DND-41 (cell line): ENCODE measurements at regions not wholly inside any gene's neighbourhood (a gene's known extent, or its start where the extent isn't known, plus 50 kb on each side); places are given as distances from the start of the nearest gene placed in this dataset.

Experiments
- ATAC-seq: fragments of 200-7000 bp; cut with Tn5 transposase; 3 replicates; pipeline ENCODE4 v1.9.1; 2021; ENCODE audit warnings: low read depth; ENCODE audit not compliant: insufficient read depth
- DNase-seq: peaks from one replicate; pipeline ENCODE4 v3.0.0-alpha.2; 2020
- H2AFZ ChIP-seq: 2 replicates; pipeline ENCODE4 v1.6.0; 2012; ENCODE audit warnings: low read depth, low read length
- H3K27ac ChIP-seq: 2 replicates; pipeline ENCODE4 v1.5.1; 2012; ENCODE audit warnings: low read length, inconsistent platforms
- H3K27me3 ChIP-seq: fragments of 200-600 bp; sonication (generic); 2 replicates; pipeline ENCODE4 v1.6.0; 2012; ENCODE audit warnings: low read length, mild to moderate bottlenecking, inconsistent platforms; ENCODE audit not compliant: insufficient read depth, poor library complexity
- H3K36me3 ChIP-seq: 2 replicates; pipeline ENCODE4 v1.5.1; 2012; ENCODE audit warnings: low read length, inconsistent platforms; ENCODE audit not compliant: insufficient read depth
- H3K4me1 ChIP-seq: 2 replicates; pipeline ENCODE4 v1.5.1; 2012; ENCODE audit warnings: mild to moderate bottlenecking, low read length; ENCODE audit not compliant: insufficient read depth
- H3K4me2 ChIP-seq: 2 replicates; pipeline ENCODE4 v1.6.0; 2012; ENCODE audit warnings: mild to moderate bottlenecking, moderate library complexity, low read length, inconsistent platforms; ENCODE audit not compliant: insufficient read depth
- H3K4me3 ChIP-seq, 2 experiments: fragments of 200-600 bp in 1 of 2; shearing (Covaris generic) in 1 of 2; 2 replicates each; pipeline ENCODE4 v1.5.1; 2012 to 2016; ENCODE audit warnings: inconsistent platforms in 2 of 2, low read length in 2 of 2, mild to moderate bottlenecking in 2 of 2, low read depth in 1 of 2, moderate library complexity in 1 of 2
- H3K79me2 ChIP-seq: 2 replicates; pipeline ENCODE4 v1.6.0; 2012; ENCODE audit warnings: low read length, inconsistent platforms; ENCODE audit not compliant: insufficient read depth
- H3K9ac ChIP-seq: 2 replicates; pipeline ENCODE4 v1.6.0; 2012; ENCODE audit warnings: low read depth, mild to moderate bottlenecking, inconsistent platforms, low read length, moderate library complexity
- H3K9me3 ChIP-seq: 2 replicates; pipeline ENCODE4 v1.5.1; 2012; ENCODE audit warnings: low read length, moderate library complexity, mild to moderate bottlenecking, inconsistent platforms; ENCODE audit not compliant: insufficient read depth, severe bottlenecking
- H4K20me1 ChIP-seq: 2 replicates; pipeline ENCODE4 v1.6.0; 2012; ENCODE audit warnings: low read length; ENCODE audit not compliant: insufficient read depth
- EZH2 ChIP-seq: IDR thresholded peaks from 3 replicates; pipeline ENCODE4 v1.6.1; 2012; ENCODE audit warnings: borderline replicate concordance, low read depth, mild to moderate bottlenecking, moderate library complexity, low read length, inconsistent platforms; ENCODE audit not compliant: severe bottlenecking
- TF ChIP-seq, protein P1 (sequence below): IDR thresholded peaks from 2 replicates; pipeline ENCODE4 v1.5.1; 2012; ENCODE audit warnings: borderline replicate concordance, low read length, moderate library complexity, mild to moderate bottlenecking; ENCODE audit not compliant: poor library complexity, severe bottlenecking; ENCODE audit errors: extremely low read depth

DNA sequence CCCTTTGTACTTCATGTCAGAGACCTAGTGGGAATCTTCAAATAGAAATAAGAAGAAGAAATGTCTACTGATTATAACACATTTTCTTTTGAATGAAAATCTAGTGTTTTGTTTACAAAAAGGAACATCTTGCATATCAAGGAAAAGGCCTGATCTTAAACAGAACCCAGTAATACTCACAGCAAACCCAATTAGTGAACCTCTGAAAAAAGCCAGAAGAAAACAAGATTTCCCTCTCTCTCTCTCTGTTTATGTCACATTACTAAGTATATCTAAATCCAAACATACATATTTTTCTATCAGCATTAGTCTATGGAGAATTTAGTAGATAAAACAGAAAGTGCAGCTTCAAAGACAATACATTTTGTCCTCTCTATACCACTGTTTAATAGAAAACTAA lies 457.9 kb downstream of the NR2F1-AS1 start:
- Histone ChIP-seq H3K27ac (no peak overlapping the region), H3K4me2 (no peak overlapping the region), H3K9me3 (no peaks in the 10 kb centered on the region), H4K20me1 (no peaks in the 10 kb centered on the region), H3K27me3 (no peaks in the 10 kb centered on the region), H3K9ac (no peak overlapping the region), H3K4me3 (no peak overlapping the region), H2AFZ (no peak overlapping the region), H3K4me1 (no peaks in the 10 kb centered on the region), H3K36me3 (no peaks in the 10 kb centered on the region), H3K79me2 (no peaks in the 10 kb centered on the region)
- TF ChIP-seq EZH2, result no peak
- TF ChIP-seq, protein P1, sequence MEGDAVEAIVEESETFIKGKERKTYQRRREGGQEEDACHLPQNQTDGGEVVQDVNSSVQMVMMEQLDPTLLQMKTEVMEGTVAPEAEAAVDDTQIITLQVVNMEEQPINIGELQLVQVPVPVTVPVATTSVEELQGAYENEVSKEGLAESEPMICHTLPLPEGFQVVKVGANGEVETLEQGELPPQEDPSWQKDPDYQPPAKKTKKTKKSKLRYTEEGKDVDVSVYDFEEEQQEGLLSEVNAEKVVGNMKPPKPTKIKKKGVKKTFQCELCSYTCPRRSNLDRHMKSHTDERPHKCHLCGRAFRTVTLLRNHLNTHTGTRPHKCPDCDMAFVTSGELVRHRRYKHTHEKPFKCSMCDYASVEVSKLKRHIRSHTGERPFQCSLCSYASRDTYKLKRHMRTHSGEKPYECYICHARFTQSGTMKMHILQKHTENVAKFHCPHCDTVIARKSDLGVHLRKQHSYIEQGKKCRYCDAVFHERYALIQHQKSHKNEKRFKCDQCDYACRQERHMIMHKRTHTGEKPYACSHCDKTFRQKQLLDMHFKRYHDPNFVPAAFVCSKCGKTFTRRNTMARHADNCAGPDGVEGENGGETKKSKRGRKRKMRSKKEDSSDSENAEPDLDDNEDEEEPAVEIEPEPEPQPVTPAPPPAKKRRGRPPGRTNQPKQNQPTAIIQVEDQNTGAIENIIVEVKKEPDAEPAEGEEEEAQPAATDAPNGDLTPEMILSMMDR, result no peak
- DNase-seq, result no peak
- ATAC-seq, result no peak

DNA sequence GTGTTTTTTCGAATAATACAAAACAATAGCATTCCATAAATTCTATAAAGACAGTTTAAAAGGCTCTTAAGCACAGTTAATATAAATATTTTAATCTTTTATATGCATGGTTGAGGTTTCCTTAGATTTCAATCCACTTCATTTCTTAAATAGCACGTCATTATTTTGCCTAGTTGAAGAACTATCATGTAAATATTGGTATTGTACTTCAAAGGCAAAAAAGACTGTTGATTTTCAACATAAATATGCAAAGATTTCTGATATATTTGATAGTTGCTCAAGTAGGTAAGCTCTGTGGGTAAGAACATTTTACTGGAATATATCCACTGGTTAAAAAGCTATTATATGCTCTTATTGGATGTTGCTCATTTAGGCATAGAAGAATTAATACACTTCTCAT lies 458.6 kb downstream of the NR2F1-AS1 start:
- H3K4me2 ChIP-seq, result no peak overlapping the region
- no peaks in the 10 kb centered on the region for H3K36me3 ChIP-seq
- ATAC-seq (no peak), DNase-seq (no peak)
- H2AFZ ChIP-seq, result no peak overlapping the region
- H3K27me3 ChIP-seq, result no peaks in the 10 kb centered on the region
- H3K27ac ChIP-seq, result no peak overlapping the region
- TF ChIP-seq EZH2, result no peak
- TF ChIP-seq, protein P1, result no peak
- H3K4me1 ChIP-seq, result no peaks in the 10 kb centered on the region
- no peaks in the 10 kb centered on the region for H3K79me2 ChIP-seq
- no peaks in the 10 kb centered on the region for H4K20me1 ChIP-seq
- H3K4me3 ChIP-seq, result no peak overlapping the region
- H3K9me3 ChIP-seq, result no peaks in the 10 kb centered on the region
- H3K9ac ChIP-seq, result no peak overlapping the region

DNA sequence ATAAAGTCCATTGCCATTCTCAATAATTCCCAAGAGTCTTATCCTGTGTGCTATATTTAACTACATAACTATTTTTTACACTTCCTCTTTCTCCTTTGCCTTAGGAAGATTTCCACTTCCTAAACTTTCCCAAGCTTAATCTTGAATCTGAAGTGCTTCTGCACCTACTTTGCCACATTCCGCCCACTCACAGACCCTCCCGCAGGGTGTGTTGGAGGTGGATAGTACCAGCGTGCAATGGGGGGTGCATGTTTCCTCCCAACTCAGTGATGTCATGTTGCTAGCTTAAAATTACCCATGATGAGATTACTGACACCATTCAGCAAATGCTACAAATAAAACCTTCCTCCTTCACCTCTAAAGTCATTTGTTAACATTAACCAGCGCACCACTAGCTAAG lies 460.2 kb downstream of the NR2F1-AS1 start:
- Histone ChIP-seq H3K4me2 (no peak overlapping the region), H3K9me3 (no peaks in the 10 kb centered on the region), H3K36me3 (no peaks in the 10 kb centered on the region), H3K4me1 (no peaks in the 10 kb centered on the region), H4K20me1 (no peaks in the 10 kb centered on the region), H3K27me3 (no peaks in the 10 kb centered on the region), H3K79me2 (no peaks in the 10 kb centered on the region), H3K9ac (no peak overlapping the region), H3K4me3 (no peak overlapping the region), H2AFZ (no peak overlapping the region), H3K27ac (no peak overlapping the region)
- ATAC-seq, result no peak
- TF ChIP-seq, protein P1, result no peak
- no peak for TF ChIP-seq EZH2
- DNase-seq, result no peak

DNA sequence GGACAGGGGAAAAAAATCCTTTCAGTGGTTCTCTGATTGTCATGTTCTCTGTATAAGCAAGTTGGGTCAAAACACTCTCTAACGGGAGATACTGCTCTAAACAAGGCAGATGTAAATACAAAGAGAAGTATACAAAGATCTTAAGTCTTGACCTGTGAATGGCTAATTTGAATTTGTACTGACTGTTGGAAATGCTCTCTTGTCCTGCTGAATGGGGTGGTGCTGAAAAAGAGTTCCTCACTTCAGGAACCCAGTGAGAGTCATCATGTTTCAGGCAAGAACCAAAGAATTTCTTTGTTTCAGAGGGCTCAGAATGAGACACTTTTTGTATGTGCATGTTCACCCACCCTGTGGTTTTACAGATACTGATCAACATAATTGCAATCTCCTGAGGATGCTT lies 461.0 kb downstream of the NR2F1-AS1 start:
- TF ChIP-seq EZH2, result no peak
- Histone ChIP-seq H3K79me2 (no peaks in the 10 kb centered on the region), H3K27me3 (no peaks in the 10 kb centered on the region), H3K4me1 (no peaks in the 10 kb centered on the region), H2AFZ (no peak overlapping the region), H3K27ac (no peak overlapping the region), H3K9ac (no peak overlapping the region), H3K36me3 (no peaks in the 10 kb centered on the region), H3K4me3 (no peak overlapping the region), H4K20me1 (no peaks in the 10 kb centered on the region), H3K4me2 (no peak overlapping the region), H3K9me3 (no peaks in the 10 kb centered on the region)
- ATAC-seq, result no peak
- no peak for DNase-seq
